Activated CD4-positive, alpha-beta T cell treated with anti-CD3 and anti-CD28 coated beads, Interleukin-2, Interleukin-4, amounts not matched to agents 100 ng/mL and 50 ng/mL, durations not matched to agents 16 hours and 8 hours (primary cell): ENCODE measurements at regions not wholly inside any gene's neighbourhood (a gene's known extent, or its start where the extent isn't known, plus 50 kb on each side); places are given as distances from the start of the nearest gene placed in this dataset.

Source experiments
- DNase-seq: peaks from one replicate; pipeline ENCODE4 v3.0.0-alpha.2; 2020; ENCODE audit warnings: low spot score

DNA sequence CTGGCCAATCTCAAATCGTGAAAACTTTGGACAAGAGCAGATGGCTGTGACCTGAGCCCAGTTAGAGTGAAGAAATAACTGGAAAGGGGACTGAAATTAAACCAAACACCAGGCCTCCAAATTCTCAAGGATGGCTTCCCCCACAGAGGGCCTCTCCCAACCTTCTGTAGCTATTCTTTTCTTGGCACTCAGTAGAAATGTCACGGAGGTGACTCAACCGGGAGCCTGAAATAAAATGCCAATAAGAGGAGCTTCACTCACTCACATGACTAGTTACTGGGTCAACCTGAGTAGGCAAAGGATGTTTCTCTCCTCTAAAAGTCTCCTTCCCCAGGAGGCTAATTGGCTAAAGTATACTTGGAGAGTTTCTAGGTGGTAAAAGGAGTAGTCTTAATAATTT lies 230.7 kb downstream of the MAF start:
- no peak for DNase-seq

DNA sequence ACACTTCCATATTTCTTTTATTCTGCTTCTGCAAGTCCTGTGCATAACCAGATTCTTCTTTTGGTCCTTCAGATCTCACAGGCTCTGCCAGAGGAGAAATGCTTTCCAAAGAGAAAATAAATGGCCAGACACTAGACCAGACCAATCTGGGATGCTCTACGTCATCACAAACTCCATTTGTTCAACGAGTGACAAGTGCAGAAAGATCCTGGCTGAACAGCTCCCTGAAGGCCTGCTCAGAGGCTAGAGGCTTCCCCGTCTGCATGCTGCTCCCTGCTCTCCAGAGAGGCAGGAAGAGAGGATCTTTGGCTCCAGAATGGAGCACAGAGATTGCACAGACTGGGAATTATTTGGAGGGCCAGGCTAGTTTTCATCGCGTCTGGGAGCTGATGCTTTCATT lies 232.7 kb downstream of the MAF start:
- no peak for DNase-seq

DNA sequence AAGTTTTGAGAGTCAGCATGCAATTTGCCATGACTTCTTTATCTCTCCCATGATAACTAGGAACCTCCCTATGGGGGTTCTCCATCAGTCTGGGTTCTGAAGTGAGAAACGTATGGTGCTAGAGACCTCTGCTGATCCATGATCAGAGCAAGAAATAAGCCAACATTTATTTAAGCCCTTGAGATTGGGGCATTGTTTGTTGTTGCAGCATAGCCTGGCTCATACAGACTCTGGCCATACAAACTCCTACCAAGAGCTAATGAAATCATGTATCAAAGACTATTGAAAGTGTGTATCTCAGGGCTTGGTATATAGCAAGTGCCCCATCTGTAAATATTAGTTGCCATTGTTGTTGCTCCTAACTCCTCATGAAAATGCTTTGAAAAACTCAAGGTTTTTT lies 233.9 kb downstream of the MAF start:
- DNase-seq, result no peak

DNA sequence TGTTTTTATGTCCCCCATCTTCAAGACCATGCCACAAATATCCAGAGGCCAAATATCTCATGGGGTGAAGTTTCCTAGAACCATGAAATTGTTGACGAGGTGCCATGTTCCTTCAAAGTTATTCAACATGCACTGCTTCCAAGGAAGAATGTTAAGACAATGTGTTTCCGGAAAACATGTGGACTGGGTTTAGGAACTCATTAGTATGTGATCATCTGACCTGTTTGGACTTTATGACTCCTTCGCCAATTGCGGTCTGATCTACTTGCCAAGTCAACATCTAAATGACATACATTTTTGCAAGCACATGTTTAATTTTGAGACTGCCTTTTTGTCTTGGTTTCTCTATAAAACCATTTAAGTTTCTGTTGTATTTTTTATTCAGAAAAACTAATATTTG lies 234.8 kb downstream of the MAF start:
- no peak for DNase-seq

DNA sequence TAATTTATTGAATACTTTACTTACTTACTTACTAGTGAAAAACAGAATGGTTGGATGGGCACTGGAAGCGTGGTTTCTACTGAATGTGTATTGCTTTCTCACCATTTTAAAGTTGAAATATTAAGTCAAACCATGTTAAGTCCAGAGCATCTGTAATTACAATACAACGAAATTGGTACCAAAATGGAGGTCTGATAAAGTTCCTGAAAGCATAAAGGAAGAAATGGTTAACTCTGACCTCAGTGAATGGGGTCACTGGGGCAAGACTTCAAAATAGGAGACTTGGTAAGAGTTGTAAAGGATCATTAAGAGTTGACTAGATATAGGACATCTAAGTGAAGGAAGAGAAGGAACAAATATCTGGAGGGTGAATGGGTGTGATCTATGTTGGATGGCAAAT lies 237.1 kb downstream of the MAF start:
- no peak for DNase-seq

DNA sequence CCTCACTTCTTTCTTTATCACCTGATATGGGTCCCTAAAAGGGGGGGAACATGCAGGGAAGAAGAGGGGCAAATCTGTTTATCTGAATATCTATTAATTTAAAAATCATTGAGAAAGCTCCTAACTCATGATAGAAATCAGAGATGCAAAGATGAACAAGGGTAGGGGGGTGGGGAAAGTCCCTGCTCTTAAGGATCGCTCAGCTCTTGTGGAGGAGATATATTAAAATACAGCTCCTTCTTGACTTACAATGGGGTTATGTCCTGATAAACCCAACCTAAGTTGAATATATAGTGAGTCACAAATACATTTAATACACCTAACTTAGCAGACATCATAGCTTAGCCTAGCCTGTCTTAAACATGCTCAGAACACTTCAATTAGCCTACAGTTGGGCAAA lies 237.5 kb downstream of the MAF start:
- no peak for DNase-seq

DNA sequence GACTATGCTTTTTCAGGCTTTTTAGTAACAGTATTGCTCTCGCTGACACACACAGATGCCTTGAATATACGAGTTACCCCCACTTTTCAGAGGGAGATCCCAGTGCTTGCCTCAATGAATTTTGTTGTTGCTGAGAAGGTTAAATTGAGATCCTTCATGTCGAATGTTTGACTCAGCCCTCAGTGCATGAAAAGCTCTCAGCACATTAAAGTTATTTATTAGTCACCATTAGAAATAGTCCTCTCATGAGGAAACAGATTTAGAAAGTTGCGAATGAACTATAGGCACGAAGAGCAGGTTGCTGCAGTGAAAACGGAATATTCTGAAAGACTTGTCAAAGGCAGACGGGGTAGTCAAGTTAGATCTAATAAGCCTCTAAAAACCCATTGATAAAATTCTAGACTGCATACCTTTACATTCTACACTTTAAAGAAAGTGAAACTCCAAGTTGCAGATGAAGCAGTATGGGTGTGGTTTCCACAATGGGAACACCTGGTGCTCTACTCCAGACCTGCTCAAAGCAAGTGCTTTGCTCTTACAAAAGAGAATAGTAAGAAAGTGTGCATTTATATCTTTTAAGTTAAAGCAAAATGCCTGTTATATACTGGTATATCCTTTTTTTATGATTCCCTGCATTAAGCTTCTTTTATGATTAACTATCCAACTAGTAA lies 238.1 kb downstream of the MAF start:
- DNase-seq, result no peak

DNA sequence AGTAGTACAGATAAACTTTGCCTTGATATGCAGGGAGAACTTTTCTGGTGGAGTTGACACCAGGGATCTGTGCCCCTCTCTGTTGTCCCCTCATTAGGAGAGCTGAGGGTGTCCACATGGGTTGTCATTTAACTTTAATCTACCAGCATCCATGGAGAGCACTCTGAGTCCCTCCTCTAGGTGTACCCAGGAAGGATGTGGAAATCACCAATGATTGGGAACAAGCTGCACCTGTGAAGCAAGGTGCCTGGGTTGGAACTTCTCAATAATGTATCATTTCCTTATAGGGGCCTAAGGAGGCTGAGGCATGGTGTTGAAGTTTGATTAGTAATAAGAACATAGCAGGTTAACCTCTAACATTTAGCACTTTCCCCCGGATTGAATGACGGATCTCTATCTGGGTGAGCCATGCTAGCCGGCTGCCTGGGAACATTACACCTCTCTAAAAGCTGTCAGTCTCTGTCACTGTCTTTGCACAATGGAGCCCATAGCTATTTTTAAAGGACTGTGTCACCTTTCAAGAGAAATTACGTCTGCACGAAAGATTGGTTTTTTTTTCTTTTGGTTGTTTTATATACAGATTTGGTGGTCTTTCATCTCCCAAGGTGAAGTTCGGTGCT lies 239.3 kb downstream of the MAF start:
- no peak for DNase-seq

DNA sequence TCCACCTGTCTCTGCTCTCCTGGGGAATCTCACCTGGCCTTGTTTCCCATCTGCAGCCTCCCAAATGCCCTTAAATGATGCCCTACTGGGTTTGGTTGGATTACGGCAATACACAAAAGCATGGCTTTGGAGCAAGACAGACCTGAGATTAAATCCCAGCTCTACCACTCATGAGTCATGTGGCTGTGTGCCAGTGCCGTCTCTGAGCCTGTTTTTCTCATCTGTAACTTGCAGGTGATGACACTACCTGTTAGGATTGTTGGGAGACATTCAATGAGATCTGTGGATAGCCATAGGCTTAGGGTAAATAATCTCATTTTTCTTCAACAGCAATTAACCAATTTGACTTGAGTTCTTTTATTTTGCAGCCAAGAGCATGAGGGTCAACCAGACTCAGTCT lies 240.3 kb downstream of the MAF start:
- no peak for DNase-seq

DNA sequence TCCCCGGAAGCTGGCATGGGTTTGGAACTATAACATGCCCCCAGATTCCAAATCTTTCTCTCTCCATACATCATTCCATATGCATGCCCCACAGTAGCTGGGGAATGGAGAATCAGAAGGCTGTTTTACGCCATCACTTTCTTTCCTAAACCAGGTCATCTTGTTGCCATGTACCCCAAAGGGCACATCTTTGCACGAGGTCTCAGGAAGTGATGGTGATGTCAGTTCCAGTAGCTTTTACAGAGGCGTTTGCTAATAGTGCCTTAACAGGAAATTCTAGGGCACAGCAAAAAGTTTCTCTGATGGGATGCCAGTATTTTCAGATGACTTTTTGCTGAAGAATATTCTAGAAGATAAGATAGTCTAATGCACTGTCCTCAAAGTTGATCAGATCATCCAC lies 241.5 kb downstream of the MAF start:
- no peak for DNase-seq

DNA sequence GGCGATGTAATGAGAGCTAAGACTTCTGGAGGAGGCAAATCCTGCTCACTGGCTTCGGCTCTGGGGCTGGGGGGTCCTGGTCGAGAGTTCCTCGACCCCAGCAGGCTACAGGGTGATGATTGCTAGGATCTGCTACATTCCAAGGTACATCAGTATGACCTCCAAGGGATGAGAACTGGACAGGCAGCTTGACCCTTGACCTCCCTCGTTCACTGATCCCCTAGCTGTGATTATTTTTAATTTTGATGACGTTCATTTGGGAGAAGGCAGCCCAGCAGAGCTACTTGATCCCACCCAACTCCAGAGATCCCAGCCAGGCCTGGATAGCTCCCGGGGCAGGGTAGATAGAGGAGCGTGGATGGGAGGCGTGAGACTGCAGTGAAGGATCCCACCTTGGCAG lies 242.3 kb downstream of the MAF start:
- DNase-seq, result no peak

DNA sequence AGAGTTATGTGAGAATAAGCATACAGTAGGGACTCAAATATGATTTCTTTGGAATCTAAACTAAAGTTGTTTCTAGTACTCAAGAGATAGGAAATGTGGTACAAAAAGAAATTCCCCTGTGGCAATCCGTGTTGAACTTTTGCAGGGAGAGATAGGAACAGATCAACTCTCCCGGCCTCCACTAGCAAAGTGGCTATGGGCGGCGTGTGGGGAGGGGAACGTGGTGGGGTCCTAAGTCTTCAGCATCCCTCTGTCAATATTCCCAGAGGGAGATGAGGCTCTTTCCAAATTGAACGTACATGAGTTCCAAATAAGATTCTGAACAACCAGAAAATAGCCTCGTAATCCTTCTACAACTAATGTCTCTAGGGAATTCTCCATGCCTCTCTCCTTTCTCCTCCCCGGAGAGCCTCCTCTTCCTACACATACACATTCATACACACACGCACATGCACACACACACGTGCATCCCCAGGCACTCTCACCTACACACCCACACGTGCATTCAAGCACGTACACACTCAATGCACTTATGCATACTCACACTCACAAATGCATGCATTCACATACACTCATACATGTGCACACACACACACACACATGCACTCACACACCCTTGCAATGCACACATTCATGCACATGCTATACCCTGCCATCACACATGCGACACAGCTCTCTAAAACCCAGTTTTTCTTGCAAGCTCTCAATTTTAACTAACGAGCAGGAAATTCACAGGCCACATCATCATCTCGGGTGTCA lies 244.8 kb downstream of the MAF start:
- DNase-seq, result no peak

DNA sequence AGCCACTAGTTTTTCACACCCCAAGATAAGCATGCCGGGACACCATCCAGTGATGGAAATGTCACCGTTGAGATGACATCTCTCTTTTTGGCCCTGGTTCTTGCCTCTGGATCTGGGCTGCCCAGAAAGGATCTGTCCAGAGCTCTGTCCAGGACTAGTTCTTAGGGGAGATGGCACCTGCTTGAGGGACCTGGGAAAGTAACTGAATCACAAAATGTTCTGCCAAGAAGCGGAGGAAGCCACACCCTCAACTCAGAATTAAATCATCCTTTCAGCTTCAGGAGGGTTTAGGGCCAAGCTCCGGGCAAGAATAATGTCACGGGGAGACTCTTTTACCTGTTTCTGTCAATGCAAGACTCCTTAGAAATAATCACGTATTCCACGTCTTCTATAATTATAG lies 248.6 kb downstream of the MAF start:
- no peak for DNase-seq

DNA sequence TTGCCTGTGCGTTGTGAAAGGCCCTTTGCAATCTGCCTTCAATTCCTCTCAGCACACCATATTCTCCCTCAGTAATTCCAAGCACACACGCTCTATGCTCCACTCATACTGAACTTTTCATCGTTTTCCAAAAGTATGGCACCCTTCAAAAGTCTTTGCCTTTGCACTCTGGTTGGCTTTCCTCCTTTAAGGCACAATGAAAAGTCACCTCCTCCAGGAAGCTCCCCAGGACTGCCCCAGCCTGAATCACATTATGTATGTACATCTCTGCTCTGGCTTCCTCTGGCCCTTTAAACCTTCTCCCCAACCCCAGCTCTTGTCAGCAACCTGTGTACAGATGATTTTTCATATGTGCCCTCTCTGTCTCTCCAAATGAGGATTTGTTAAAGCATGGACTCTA lies 250.7 kb downstream of the MAF start:
- no peak for DNase-seq

DNA sequence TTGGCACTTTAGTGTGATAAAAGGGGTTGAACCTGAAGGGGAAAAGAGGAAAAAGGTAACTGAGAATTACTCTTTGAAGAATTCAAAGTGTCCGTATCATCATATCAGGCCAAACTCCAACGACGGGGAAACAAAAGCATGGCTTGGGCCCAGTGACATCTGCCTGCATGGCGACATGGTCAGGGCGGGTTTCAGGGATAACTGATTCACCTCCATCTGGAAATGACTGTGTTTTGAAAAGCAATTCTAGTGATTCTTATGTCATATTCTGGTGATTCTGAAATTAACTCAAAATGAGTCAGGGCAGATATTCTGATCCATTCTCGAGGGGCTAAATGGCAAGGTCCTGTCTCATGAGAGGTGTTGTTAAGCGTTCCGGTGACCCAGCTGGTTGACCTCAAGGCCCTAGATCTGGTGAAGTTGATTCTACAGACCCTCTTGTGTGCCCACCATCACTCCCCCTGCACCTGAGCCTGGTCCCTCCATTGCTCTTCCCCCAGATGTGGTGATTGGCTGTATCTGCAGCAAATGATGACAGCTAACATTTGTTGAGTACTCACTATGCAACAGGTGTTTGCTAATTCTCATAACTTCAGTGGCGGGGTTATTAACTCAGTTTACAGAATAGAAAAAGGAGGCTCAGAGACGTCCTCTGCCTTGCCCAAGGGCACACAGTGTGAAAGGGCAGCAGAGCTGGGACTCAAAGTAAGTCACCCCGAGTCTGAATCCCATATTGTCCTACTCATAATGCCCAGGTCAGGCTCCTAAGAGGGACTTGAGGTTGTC lies 251.8 kb downstream of the MAF start:
- peak; percentile 15 for DNase-seq

DNA sequence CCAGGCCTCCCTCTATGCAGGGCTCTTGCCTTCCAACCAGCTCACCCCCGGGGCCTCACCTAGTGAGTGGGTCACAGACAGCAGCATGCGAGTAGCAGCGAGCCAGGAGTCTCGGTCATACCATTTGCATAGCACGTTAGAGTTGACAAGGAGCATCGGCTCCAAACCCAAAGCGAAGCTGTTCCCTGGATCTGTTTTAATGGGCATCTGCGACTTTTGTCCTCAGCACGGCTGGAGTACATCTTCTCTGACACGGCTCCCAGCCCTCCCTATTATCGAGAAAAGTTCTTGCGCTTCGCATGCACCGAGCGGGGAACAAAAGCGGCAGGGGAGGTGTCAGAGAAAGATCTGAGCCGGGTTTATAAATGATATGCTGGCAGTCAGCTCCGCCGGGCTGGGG lies 253.3 kb downstream of the MAF start:
- no peak for DNase-seq

DNA sequence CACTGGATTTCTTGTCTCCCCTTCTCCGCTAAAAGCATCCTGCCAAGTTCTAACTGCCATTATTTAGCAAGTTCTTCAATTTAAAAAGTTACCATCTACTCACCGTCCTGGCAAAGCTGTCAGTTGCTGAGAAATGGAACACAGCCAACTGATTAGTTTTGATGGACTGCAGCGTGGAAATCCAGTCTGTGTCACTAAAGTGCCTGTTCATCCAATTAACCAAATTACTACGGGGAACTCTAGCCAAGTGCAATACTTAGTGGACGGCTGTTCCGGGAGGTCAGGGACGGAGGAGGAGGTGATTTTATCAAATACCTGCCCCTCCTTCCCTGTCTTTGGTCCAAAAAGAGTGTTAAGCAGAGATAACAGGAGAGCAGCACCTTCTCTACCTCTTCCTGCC lies 260.7 kb downstream of the MAF start:
- no peak for DNase-seq

DNA sequence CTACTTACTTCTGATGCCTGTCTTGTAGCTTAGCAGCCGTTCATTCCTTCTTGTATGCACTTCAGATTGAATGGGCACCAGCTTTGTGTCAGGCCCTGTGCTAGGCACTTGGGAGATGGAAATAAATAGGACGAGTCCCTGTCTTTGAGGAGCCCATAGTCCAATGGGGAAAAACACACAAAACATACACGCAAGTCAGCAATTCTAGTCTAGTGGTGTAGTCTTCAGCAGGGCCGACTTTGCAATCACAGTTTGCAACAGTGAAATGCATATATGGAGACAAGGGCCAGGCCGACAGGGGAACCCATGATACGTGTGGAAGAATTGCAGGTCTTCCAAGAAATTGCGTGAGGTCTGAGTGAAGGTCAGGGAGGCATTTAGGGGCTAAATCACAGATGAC lies 262.6 kb downstream of the MAF start:
- no peak for DNase-seq

DNA sequence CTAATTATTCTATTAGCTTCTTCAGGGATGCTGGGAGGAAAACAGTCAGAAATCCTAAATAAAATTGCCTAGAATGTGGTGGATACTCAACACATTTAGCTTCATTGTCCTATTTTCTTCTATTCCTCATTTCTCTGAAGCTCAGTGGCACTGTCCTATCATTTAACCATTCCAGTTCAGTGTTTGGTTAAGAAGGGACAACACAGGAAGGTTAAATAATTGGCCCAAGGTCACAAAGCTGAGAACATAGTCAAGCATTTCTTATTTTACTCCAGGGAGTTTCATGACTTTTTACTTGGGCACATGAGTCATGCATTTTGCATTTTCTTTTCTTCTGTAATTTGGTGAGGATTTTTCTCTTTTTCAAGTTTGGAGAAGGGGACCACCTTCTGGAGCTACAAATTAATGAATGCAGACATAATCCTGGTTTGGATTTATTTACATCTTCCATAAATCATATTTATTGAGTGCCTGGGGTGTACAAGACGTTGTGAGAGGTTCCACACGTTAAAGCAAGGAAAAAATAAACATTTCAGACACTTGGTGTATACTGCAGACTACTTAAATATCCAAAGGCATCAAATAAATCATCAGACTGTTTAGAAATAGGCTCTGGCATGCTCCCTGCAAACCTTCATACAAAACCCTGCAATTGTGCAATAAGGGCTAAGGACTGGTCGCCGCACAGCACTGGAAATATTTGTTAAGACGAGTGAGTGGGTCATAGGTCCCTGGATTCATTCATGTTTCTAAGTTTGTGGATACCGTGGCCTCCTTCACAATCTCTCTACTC lies 263.9 kb downstream of the MAF start:
- no peak for DNase-seq

DNA sequence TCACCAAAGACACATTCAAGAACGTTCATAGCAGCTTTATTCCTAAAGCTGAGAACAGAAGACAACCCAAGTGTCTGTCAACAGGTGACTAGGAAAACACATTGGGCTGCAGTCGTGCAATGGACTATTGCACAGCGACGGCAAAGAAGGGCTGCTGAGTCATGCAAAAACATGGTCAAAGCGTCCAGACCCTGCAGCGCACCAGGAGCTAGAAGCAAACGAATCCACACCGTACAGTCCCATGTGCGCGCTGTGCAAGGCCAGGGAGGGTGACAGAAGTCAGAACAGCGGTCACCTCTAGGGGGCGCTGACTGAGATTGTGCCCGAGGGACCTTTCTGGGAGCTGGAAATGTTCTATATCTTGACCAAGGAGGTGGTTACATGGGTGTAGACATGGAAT lies 266.4 kb downstream of the MAF start:
- peak; percentile 17 for DNase-seq

DNA sequence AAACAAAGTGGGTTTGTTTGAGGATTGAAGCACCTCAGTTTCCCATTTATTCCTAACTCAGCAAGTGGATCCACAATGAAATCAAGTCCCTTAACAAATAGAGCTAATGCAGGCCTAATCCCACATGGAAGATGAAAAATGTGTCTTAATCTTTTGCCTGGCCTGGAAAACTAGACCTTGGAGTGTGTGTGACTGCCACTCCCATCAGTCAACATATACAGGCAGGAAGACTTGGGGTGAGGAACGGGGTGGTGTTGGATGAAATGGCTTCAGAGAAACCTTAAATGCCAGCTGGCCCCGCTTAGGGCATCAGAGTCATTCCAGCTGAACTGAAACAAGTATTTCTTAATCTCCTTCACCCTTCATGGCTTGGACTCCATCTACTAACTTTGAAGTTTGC lies 269.5 kb downstream of the MAF start:
- no peak for DNase-seq

DNA sequence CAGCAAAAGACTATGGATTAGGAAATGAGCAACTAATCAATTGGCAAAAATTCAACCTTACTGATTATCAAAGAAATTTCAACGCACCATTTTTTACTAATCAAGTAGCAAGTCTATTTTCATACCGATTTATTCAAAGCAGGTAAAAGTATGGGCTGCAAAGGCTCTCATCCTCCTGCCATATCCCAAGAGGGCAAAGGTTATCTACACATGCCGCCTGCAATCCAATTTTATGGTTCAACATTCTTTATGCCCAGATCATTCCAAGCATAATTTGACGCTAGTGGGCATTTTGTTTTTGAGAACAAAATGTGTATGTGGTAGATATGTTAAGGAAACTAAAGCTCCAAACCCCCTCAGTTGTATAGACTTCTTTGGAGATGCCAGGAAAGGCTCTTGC lies 270.6 kb downstream of the MAF start:
- no peak for DNase-seq
